ENCODE measurements at regions not wholly inside any gene's neighbourhood (a gene's known extent, or its start where the extent isn't known, plus 50 kb on each side); places are given as distances from the start of the nearest gene placed in this dataset.

GRCh38 chr3:13236557-13237173, 163.4 kb upstream of the IQSEC1 start:
- TF ChIP-seq CTCF (IDR thresholded peaks at IDR 0.05) (no peak), POLR2A (IDR thresholded peaks at IDR 0.05) (no peak), POLR2AphosphoS5 (IDR thresholded peaks at IDR 0.05) (no peak), EP300 (IDR thresholded peaks at IDR 0.05) (no peak)

All from stomach (tissue), 4 donors.